ENCODE measurements at regions not wholly inside any gene's neighbourhood (a gene's known extent, or its start where the extent isn't known, plus 50 kb on each side); places are given as distances from the start of the nearest gene placed in this dataset.
A peak's percentile ranks its signal among the peaks of the same experiment; 100 is the strongest.

- Histone ChIP-seq H3K27ac (peak overlapping the region in 1 of 21 experiments; percentile 13), H3K4me3 (no peak overlapping the region)
Measured at GRCh38 chr4:19739101-19739651, 512.5 kb upstream of the SLIT2 start.

- no peak overlapping the region for H3K27ac ChIP-seq
- H3K4me3 ChIP-seq = no peak overlapping the region
Measured at GRCh38 chr4:19736968-19737756, 514.5 kb upstream of the SLIT2 start.

GRCh38 chr4:19735012-19735411 lies 516.7 kb upstream of the SLIT2 start:
- no peak overlapping the region for H3K4me3 ChIP-seq
- no peak overlapping the region for H3K27ac ChIP-seq

GRCh38 chr4:19729886-19730651 lies 521.6 kb upstream of the SLIT2 start:
- Histone ChIP-seq H3K4me3 (no peak overlapping the region), H3K27ac (peak overlapping the region in 3 of 21 experiments; percentile 11 to 53 (median 34))

GRCh38 chr4:19728773-19729172 lies 522.9 kb upstream of the SLIT2 start:
- no peak overlapping the region for H3K4me3 ChIP-seq
- H3K27ac ChIP-seq = no peak overlapping the region

- H3K4me3 ChIP-seq = no peak overlapping the region
Measured at GRCh38 chr4:19727141-19727540, 524.6 kb upstream of the SLIT2 start.

GRCh38 chr4:19725130-19725529 lies 526.6 kb upstream of the SLIT2 start:
- Histone ChIP-seq H3K27ac (no peak overlapping the region), H3K4me3 (no peak overlapping the region)

More at GRCh38 chr4:19727141-19727540, 524.6 kb upstream of the SLIT2 start:
- H3K27ac ChIP-seq = no peak overlapping the region

GRCh38 chr4:19722404-19722803 lies 529.3 kb upstream of the SLIT2 start:
- H3K4me3 ChIP-seq = no peak overlapping the region
- H3K27ac ChIP-seq = no peak overlapping the region

GRCh38 chr4:19721587-19721986 lies 530.1 kb upstream of the SLIT2 start:
- Histone ChIP-seq H3K4me3 (no peak overlapping the region), H3K27ac (no peak overlapping the region)

GRCh38 chr4:19720610-19721009 lies 531.1 kb upstream of the SLIT2 start:
- Histone ChIP-seq H3K27ac (no peak overlapping the region), H3K4me3 (no peak overlapping the region)

GRCh38 chr4:19720190-19720589 lies 531.5 kb upstream of the SLIT2 start:
- no peak overlapping the region for H3K27ac ChIP-seq

GRCh38 chr4:19711871-19712270 lies 539.8 kb upstream of the SLIT2 start:
- Histone ChIP-seq H3K27ac (no peak overlapping the region), H3K4me3 (no peak overlapping the region)

More at GRCh38 chr4:19720190-19720589, 531.5 kb upstream of the SLIT2 start:
- H3K4me3 ChIP-seq = no peak overlapping the region

- H3K27ac ChIP-seq = no peak overlapping the region
- H3K4me3 ChIP-seq = no peak overlapping the region
Measured at GRCh38 chr4:19707876-19708275, 543.8 kb upstream of the SLIT2 start.

- Histone ChIP-seq H3K27ac (no peak overlapping the region), H3K4me3 (no peak overlapping the region)
Measured at GRCh38 chr4:19703391-19703790, 548.3 kb upstream of the SLIT2 start.

- Histone ChIP-seq H3K27ac (no peak overlapping the region), H3K4me3 (no peak overlapping the region)
Measured at GRCh38 chr4:19700992-19701391, 550.7 kb upstream of the SLIT2 start.

- no peak overlapping the region for H3K27ac ChIP-seq
- H3K4me3 ChIP-seq = no peak overlapping the region
Measured at GRCh38 chr4:19698961-19699360, 552.7 kb upstream of the SLIT2 start.

GRCh38 chr4:19694812-19695211 lies 556.9 kb upstream of the SLIT2 start:
- Histone ChIP-seq H3K27ac (no peak overlapping the region), H3K4me3 (no peak overlapping the region)

GRCh38 chr4:19693936-19694570 lies 557.7 kb upstream of the SLIT2 start:
- no peak overlapping the region for H3K4me3 ChIP-seq
- H3K27ac ChIP-seq = peak overlapping the region in 1 of 21 experiments; percentile 25

GRCh38 chr4:19689511-19689910 lies 562.2 kb upstream of the SLIT2 start:
- H3K27ac ChIP-seq = no peak overlapping the region
- no peak overlapping the region for H3K4me3 ChIP-seq

- H3K4me3 ChIP-seq = no peak overlapping the region
- no peak overlapping the region for H3K27ac ChIP-seq
Measured at GRCh38 chr4:19686456-19686855, 565.2 kb upstream of the SLIT2 start.
